ENCODE measurements at regions not wholly inside any gene's neighbourhood (a gene's known extent, or its start where the extent isn't known, plus 50 kb on each side); places are given as distances from the start of the nearest gene placed in this dataset.
"Not testable (repeated sequence)": the region's sequence is repeated elsewhere in the genome, so short reads cannot be mapped to it uniquely, and the experiment has no call there.

GRCh38 chr5:163877865-163878264, 372.4 kb downstream of the MAT2B start:
- DNase-seq (ENCODE audit: low read depth): no peak

- no peak for DNase-seq (ENCODE audit: low read depth)
These were observed 373.1 kb downstream of the MAT2B start for GRCh38 chr5:163878490-163878889.

- peak; percentile 11 for DNase-seq (ENCODE audit: low read depth)
These were observed 374.9 kb downstream of the MAT2B start for GRCh38 chr5:163880302-163880701.

GRCh38 chr5:163885117-163885516, 379.7 kb downstream of the MAT2B start:
- no peak for DNase-seq (ENCODE audit: low read depth)

- DNase-seq (ENCODE audit: low read depth): no peak
These were observed 382.4 kb downstream of the MAT2B start for GRCh38 chr5:163887854-163888253.

- peak; percentile 25 for DNase-seq (ENCODE audit: low read depth)
These were observed 382.9 kb downstream of the MAT2B start for GRCh38 chr5:163888366-163888765.

GRCh38 chr5:163889369-163889768, 383.9 kb downstream of the MAT2B start:
- peak; percentile 68 for DNase-seq (ENCODE audit: low read depth)

- no peak for DNase-seq (ENCODE audit: low read depth)
These were observed 384.8 kb downstream of the MAT2B start for GRCh38 chr5:163890261-163890660.

- DNase-seq (ENCODE audit: low read depth): no peak
These were observed 387.9 kb downstream of the MAT2B start for GRCh38 chr5:163893281-163893680.

- DNase-seq (ENCODE audit: low read depth): peak; percentile 39
These were observed 389.2 kb downstream of the MAT2B start for GRCh38 chr5:163894645-163895044.

GRCh38 chr5:163898873-163899272, 393.5 kb downstream of the MAT2B start:
- no peak for DNase-seq (ENCODE audit: low read depth)

- DNase-seq (ENCODE audit: low read depth): not testable (repeated sequence)
These were observed 402.4 kb downstream of the MAT2B start for GRCh38 chr5:163907783-163908182.

GRCh38 chr5:163908253-163908652, 402.8 kb downstream of the MAT2B start:
- DNase-seq (ENCODE audit: low read depth): no peak

GRCh38 chr5:163910226-163910625, 404.8 kb downstream of the MAT2B start:
- no peak for DNase-seq (ENCODE audit: low read depth)

- no peak for DNase-seq (ENCODE audit: low read depth)
These were observed 406.6 kb downstream of the MAT2B start for GRCh38 chr5:163912046-163912445.

GRCh38 chr5:163913548-163913947, 408.1 kb downstream of the MAT2B start:
- no peak for DNase-seq (ENCODE audit: low read depth)

- peak; percentile 71 for DNase-seq (ENCODE audit: low read depth)
These were observed 409.5 kb downstream of the MAT2B start for GRCh38 chr5:163914910-163915309.

GRCh38 chr5:163915481-163915961, 410.1 kb downstream of the MAT2B start:
- peak; percentile 51 for DNase-seq (ENCODE audit: low read depth)

GRCh38 chr5:163916376-163916775, 411.0 kb downstream of the MAT2B start:
- no peak for DNase-seq (ENCODE audit: low read depth)

GRCh38 chr5:163916861-163917260, 411.4 kb downstream of the MAT2B start:
- DNase-seq (ENCODE audit: low read depth): no peak

- DNase-seq (ENCODE audit: low read depth): no peak
These were observed 412.3 kb downstream of the MAT2B start for GRCh38 chr5:163917747-163918146.

GRCh38 chr5:163934990-163935389, 429.6 kb downstream of the MAT2B start:
- not testable (repeated sequence) for DNase-seq (ENCODE audit: low read depth)

GRCh38 chr5:163938595-163938994, 433.2 kb downstream of the MAT2B start:
- no peak for DNase-seq (ENCODE audit: low read depth)

- DNase-seq (ENCODE audit: low read depth): no peak
These were observed 435.7 kb downstream of the MAT2B start for GRCh38 chr5:163941079-163941478.

- peak; percentile 4 for DNase-seq (ENCODE audit: low read depth)
These were observed 438.1 kb downstream of the MAT2B start for GRCh38 chr5:163943546-163943945.

Data from RPMI7951 (cell line).